ENCODE measurements at regions not wholly inside any gene's neighbourhood (a gene's known extent, or its start where the extent isn't known, plus 50 kb on each side); places are given as distances from the start of the nearest gene placed in this dataset.

DNA sequence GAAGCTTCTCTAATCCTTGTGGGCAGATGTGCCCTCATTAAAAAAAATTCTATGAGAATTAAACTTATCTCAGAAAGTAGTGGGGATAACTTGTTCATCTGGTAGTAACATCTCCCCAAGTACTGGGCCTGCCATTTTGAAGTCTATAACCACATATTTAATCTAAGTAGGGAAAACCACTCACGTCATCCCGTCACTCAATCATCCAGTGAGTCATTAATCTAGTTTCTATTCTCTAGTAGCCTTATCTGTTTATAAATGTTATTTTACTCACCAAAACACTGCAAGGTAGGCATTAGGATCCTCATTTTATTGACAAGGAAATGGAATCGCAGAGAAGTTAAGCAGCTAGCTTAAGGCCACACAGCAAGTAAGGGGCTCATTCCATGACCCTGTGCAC lies 221.9 kb downstream of the ATG4C start:
- no peak overlapping the region for H3K4me3 ChIP-seq (ENCODE audit: control insufficient read depth, low read depth, low read length)
- DNase-seq (ENCODE audit: low read depth): no peak
- TF ChIP-seq, protein P1, sequence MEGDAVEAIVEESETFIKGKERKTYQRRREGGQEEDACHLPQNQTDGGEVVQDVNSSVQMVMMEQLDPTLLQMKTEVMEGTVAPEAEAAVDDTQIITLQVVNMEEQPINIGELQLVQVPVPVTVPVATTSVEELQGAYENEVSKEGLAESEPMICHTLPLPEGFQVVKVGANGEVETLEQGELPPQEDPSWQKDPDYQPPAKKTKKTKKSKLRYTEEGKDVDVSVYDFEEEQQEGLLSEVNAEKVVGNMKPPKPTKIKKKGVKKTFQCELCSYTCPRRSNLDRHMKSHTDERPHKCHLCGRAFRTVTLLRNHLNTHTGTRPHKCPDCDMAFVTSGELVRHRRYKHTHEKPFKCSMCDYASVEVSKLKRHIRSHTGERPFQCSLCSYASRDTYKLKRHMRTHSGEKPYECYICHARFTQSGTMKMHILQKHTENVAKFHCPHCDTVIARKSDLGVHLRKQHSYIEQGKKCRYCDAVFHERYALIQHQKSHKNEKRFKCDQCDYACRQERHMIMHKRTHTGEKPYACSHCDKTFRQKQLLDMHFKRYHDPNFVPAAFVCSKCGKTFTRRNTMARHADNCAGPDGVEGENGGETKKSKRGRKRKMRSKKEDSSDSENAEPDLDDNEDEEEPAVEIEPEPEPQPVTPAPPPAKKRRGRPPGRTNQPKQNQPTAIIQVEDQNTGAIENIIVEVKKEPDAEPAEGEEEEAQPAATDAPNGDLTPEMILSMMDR (IDR thresholded peaks at IDR 0.05; ENCODE audit: control insufficient read depth, insufficient read depth, low read depth, low read length, missing control alignments): no peak

DNA sequence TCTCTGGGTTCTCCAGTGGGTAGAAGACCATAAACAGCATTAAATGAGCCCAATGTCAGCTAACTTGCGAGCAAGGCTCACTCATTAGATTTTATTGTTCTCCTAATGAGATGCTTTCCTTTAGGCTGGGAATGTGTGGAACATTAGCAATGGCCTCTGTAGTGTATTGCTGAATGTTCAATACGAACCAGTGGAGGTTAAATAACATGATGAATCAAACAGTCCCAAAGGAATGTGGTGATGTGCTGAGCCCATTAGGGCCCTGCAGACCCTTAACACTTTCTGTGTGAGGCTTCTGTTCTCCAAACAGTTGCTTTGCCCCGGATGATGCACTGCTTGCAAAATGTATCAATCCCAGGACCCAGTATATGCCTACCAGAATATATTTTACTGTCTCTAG lies 225.5 kb downstream of the ATG4C start:
- H3K4me3 ChIP-seq (ENCODE audit: control insufficient read depth, low read depth, low read length): no peak overlapping the region
- DNase-seq (ENCODE audit: low read depth): no peak
- TF ChIP-seq, protein P1 (IDR thresholded peaks at IDR 0.05; ENCODE audit: control insufficient read depth, insufficient read depth, low read depth, low read length, missing control alignments): no peak

GRCh38 chr1:63010913-63011660 lies 227.2 kb downstream of the ATG4C start:
- H3K4me3 ChIP-seq (ENCODE audit: control insufficient read depth, low read depth, low read length): no peak overlapping the region
- TF ChIP-seq, protein P1 (IDR thresholded peaks at IDR 0.05; ENCODE audit: control insufficient read depth, insufficient read depth, low read depth, low read length, missing control alignments): no peak
- DNase-seq (ENCODE audit: low read depth): no peak

- no peak overlapping the region for H3K4me3 ChIP-seq (ENCODE audit: control insufficient read depth, low read depth, low read length)
- no peak for DNase-seq (ENCODE audit: low read depth)
- TF ChIP-seq, protein P1 (IDR thresholded peaks at IDR 0.05; ENCODE audit: control insufficient read depth, insufficient read depth, low read depth, low read length, missing control alignments): no peak
Measured at GRCh38 chr1:63012339-63012738, 228.4 kb downstream of the ATG4C start.

GRCh38 chr1:63014267-63014666 lies 230.3 kb downstream of the ATG4C start:
- no peak overlapping the region for H3K4me3 ChIP-seq (ENCODE audit: control insufficient read depth, low read depth, low read length)
- DNase-seq (ENCODE audit: low read depth): no peak
- TF ChIP-seq, protein P1 (IDR thresholded peaks at IDR 0.05; ENCODE audit: control insufficient read depth, insufficient read depth, low read depth, low read length, missing control alignments): no peak

GRCh38 chr1:63022319-63022718 lies 238.4 kb downstream of the ATG4C start:
- DNase-seq (ENCODE audit: low read depth): no peak
- no peak overlapping the region for H3K4me3 ChIP-seq (ENCODE audit: control insufficient read depth, low read depth, low read length)
- TF ChIP-seq, protein P1 (IDR thresholded peaks at IDR 0.05; ENCODE audit: control insufficient read depth, insufficient read depth, low read depth, low read length, missing control alignments): no peak
